Gastrocnemius medialis (tissue), 4 donors: ENCODE measurements at regions not wholly inside any gene's neighbourhood (a gene's known extent, or its start where the extent isn't known, plus 50 kb on each side); places are given as distances from the start of the nearest gene placed in this dataset.

ENCODE experiments used
- POLR2A ChIP-seq, 2 donors: fragments of 450-650 bp; IDR thresholded peaks; one replicate each; pipeline ENCODE4 v1.6.1; 2017; ENCODE audit warnings: antibody characterized with exemption in 2 of 2, mild to moderate bottlenecking in 2 of 2, moderate library complexity in 2 of 2
- TF ChIP-seq, protein P1 (sequence below), 5 experiments: fragments of 450-650 bp in 3 of 5; fragments of 200-600 bp in 2 of 5; sonication (generic) in 2 of 5; IDR thresholded peaks in 4 of 5; conservative IDR thresholded peaks in 1 of 5; 1 replicate in 4 of 5; 2 replicates in 1 of 5; pipeline ENCODE4 v1.5.1; 2016 to 2019; ENCODE audit warnings: antibody characterized with exemption in 5 of 5, mild to moderate bottlenecking in 3 of 5, moderate library complexity in 3 of 5

DNA sequence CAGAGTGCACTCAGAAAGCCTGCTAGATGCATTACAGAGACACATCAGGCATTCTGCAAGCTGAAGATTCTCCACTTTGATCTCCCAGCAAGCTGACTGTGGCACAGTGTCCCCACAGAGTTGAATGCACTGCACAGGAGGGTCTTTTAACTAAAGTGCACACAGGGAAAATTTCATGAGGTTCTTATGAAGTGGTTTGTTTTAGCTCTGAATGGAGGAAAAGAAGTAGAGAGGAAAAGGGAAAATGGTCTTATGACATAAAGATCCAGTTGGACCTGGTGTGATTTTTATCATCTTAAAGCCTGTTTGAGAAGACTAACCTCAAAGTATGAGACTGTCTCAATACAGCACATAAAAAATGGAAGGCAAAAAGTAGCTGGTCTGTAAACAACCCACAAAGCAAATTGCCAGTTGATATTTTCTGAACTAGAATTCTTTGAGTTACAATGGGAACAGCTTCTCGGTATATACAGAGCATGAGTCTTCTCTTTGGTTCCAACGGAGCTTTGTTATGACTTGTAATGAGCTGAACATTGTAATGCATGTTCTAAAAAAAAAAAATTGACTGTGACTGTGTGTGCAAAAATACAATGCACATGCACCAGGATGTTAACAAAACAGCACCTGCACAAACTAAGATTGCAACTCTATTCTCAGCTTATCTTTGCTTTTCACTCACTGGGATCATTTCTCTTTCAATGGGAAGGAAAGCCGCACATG, 383.0 kb upstream of the ID4 start:
- TF ChIP-seq, protein P1, sequence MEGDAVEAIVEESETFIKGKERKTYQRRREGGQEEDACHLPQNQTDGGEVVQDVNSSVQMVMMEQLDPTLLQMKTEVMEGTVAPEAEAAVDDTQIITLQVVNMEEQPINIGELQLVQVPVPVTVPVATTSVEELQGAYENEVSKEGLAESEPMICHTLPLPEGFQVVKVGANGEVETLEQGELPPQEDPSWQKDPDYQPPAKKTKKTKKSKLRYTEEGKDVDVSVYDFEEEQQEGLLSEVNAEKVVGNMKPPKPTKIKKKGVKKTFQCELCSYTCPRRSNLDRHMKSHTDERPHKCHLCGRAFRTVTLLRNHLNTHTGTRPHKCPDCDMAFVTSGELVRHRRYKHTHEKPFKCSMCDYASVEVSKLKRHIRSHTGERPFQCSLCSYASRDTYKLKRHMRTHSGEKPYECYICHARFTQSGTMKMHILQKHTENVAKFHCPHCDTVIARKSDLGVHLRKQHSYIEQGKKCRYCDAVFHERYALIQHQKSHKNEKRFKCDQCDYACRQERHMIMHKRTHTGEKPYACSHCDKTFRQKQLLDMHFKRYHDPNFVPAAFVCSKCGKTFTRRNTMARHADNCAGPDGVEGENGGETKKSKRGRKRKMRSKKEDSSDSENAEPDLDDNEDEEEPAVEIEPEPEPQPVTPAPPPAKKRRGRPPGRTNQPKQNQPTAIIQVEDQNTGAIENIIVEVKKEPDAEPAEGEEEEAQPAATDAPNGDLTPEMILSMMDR (IDR thresholded peaks at IDR 0.05 in 4 of 5, conservative IDR thresholded peaks at IDR 0.05 in 1 of 5) = no peak
- TF ChIP-seq POLR2A (IDR thresholded peaks at IDR 0.05) = no peak
